ENCODE measurements at regions not wholly inside any gene's neighbourhood (a gene's known extent, or its start where the extent isn't known, plus 50 kb on each side); places are given as distances from the start of the nearest gene placed in this dataset.

DNA sequence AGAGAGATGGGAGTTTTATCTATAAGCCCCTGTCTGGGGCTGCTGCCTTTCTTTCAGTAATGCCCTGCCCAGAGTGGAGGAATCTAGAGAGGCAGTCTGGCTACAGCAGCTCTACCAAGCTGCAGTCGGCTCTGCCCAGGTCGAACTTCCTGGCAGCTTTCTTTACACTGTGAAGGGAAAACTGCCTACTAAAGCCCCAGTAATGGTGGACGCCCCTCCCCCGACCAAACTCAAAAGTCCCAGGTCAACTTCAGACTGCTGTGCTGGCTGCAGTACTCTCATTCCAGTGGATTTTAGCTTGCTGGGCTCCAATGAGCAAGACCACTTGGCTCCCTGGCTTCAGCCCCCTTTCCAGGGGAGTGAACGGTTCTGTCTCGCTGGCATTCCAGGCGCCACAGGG lies 65.9 kb upstream of the RARB start:
- no peak for DNase-seq (ENCODE audit: low read depth)

DNA sequence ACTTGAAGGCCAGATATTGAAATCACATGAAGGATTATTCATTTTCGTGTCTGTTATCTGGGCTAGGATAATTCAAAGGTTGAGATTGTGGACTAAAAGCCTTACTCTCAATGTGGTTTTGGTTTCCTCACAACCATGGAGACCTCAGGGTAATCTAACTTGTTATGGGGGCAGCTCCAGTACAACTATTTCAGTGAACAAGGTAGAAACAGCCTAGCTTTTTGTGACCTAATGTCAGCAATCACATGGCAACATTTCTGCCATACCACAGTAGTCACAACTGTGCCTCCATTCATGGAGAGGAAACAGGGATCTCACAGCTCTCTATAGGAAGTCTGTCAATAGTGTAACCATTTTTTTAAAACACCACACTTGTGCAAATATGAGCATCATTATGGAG lies 62.4 kb upstream of the RARB start:
- DNase-seq (ENCODE audit: low read depth), result no peak

DNA sequence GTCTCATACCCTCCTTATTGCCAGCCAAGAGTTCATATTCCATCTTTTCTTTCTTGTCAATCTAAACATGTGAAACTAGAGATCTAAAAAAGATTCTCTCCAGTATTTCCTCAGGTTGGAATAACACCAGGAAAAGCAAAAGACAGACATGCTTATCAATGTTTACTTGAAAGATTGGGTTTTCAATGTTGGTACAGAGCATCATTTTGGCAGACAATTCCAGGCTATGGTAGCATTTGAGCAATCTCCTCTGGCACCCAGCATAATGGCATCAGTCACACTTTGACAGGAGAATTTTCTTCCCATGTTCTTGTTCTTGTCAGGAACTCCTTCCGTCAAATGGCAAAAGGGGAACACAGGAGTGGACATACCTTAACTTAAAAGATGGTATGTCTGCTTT lies 61.0 kb upstream of the RARB start:
- no peak for DNase-seq (ENCODE audit: low read depth)

DNA sequence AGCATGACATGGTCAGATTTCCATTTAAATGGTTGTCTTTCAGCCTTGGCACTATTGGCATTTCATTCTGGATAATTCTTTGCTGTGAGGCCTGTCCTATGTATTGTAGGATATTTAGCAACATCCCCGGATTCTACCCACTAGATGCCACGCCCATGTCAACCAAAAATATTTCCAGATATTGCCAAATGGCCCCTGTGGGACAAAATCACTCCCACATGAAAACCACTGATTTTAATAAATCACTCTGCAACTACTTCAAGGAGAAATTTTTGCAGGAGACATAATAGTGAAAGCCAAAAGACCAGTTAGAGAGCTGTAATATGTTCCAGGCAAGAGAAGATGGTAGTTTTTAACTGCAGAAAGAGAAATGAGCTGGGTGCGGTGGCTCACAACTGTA lies 55.9 kb upstream of the RARB start:
- DNase-seq (ENCODE audit: low read depth), result no peak

DNA sequence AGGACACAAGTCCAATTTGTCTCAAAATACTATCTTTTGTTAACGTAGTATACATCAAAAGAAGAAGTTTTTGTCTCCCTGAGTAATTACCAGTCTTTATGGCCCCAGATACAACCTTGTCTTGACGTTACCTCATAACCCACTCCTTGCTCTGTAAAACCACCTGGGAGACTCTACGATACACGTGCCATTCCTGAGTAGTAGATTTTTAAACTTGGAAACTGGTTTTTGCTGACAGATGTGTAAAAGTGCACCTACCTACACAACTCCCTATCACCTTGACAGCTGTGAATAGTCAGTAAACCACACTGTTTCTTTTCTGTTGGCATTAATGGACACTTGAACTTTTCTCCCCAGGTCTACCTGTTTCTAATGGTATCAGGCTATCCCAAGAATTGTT lies 51.7 kb upstream of the RARB start:
- DNase-seq (ENCODE audit: low read depth), result no peak

DNA sequence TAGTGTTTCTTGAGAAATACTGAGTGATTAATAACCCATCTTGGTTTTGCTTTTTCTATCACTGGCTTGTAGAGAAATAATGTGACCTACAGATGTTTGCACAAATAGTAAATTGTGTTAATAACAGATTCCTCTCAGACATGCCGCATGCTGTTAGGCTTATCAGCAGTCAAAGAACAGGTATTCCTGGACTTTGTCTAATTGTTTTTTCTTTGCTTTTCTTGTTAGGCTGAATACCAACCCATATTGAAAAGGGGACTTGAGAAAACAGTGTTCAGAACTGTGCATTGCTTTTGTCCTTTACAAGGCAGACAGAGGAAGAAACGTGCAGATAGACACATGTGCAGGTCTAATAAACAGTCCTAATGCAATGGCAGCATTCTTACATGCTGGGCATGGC lies 51.0 kb upstream of the RARB start:
- no peak for DNase-seq (ENCODE audit: low read depth)

Measured in stimulated activated CD8-positive, alpha-beta memory T cell treated with anti-CD3 and anti-CD28 coated beads, Interleukin-12 subunit alpha, Interleukin-12 subunit beta, amount 100 ng/mL, for 1 hour (primary cell).